ENCODE measurements at regions not wholly inside any gene's neighbourhood (a gene's known extent, or its start where the extent isn't known, plus 50 kb on each side); places are given as distances from the start of the nearest gene placed in this dataset.

- TF ChIP-seq CTCF (IDR thresholded peaks at IDR 0.05; ENCODE audit: borderline replicate concordance, extremely low read depth, low read length, poor library complexity, severe bottlenecking) (no peak), EZH2 (IDR thresholded peaks at IDR 0.05; ENCODE audit: borderline replicate concordance, low read depth, low read length, severe bottlenecking) (no peak)
These were observed 137.4 kb upstream of the SLC7A14 start for GRCh38 chr3:170723241-170723640.

Data from DND-41 (cell line).